ENCODE measurements at regions not wholly inside any gene's neighbourhood (a gene's known extent, or its start where the extent isn't known, plus 50 kb on each side); places are given as distances from the start of the nearest gene placed in this dataset.

- Histone ChIP-seq H3K79me2 (ENCODE audit: insufficient read depth, low read length) (no peaks in the 10 kb centered on the region), H3K27ac (ENCODE audit: extremely low read length, insufficient read depth, low read length) (no peak overlapping the region), H2AFZ (ENCODE audit: low read length) (no peak overlapping the region), H3K4me2 (ENCODE audit: low read depth, low read length) (no peak overlapping the region), H3K36me3 (replicated peaks in 1 of 2; ENCODE audit: control insufficient read depth in 1 of 2, insufficient read depth in 2 of 2, low read length in 2 of 2) (no peaks in the 10 kb centered on the region), H3K4me3 (replicated peaks in 1 of 3; ENCODE audit: insufficient read depth in 1 of 3, low read depth in 2 of 3, low read length in 3 of 3) (no peak overlapping the region), H3K9ac (ENCODE audit: insufficient read depth, low read depth, low read length) (no peak overlapping the region), H3K27me3 (ENCODE audit: control insufficient read depth in 1 of 2, insufficient read depth in 2 of 2, low read length in 2 of 2) (no peaks in the 10 kb centered on the region; a peak in 1 of 5 replicates), H3K9me3 (ENCODE audit: low read length) (no peaks in the 10 kb centered on the region), H3K4me1 (ENCODE audit: insufficient read depth, low read length) (0 out of 2 replicates have a peak, but pooled peaks cover 7% of the 10 kb centered on the region), H4K20me1 (ENCODE audit: insufficient read depth, low read length) (no peaks in the 10 kb centered on the region)
- ChIA-PET CTCF (ENCODE audit: low intra/inter-chr PET ratio, low total read pairs) (no interaction called here), POLR2A (no interaction called here)
- no peak for FAIRE-seq
- ATAC-seq, result no peak
- no TSS peak for BruUV-seq (replicated peaks)
- in situ Hi-C loops (cut with HindIII; ENCODE audit: extremely low pct_ligation_motif_present, low pct_unique_long_range_greater_than_20kb) (no loop called here), intact Hi-C loops (cut with micrococcal nuclease; ENCODE audit: unreplicated experiment) (no loop called here)
- 2% methylated on average over 4 of the region's 4 CpGs for WGBS (ENCODE audit: low lambda C conversion rate)
- DNase-seq (ENCODE audit: low spot score), result no peak
- TF ChIP-seq ZNF614 (CRISPR knock-in tag; IDR thresholded peaks at IDR 0.05; ENCODE audit: borderline replicate concordance) (no peak), IRX3 (CRISPR knock-in tag; IDR thresholded peaks at IDR 0.05; ENCODE audit: borderline replicate concordance, low read depth) (no peak), JUNB (CRISPR knock-in tag; IDR thresholded peaks at IDR 0.05; ENCODE audit: borderline replicate concordance) (no peak), NFYC (CRISPR knock-in tag; IDR thresholded peaks at IDR 0.05) (no peak), ZFP37 (CRISPR knock-in tag; IDR thresholded peaks at IDR 0.05; ENCODE audit: borderline replicate concordance) (no peak)
Measured at GRCh38 chr11:113568566-113568965, 93.4 kb upstream of the DRD2 start.

GRCh38 chr11:113567867-113568544 is 92.8 kb upstream of the DRD2 start:
- CTCF ChIA-PET (ENCODE audit: low intra/inter-chr PET ratio, low total read pairs), result no interaction called here
- H3K27ac ChIP-seq (ENCODE audit: extremely low read length, insufficient read depth, low read length), result no peak overlapping the region
- no peak overlapping the region for H3K4me3 ChIP-seq (replicated peaks in 1 of 3; ENCODE audit: insufficient read depth in 1 of 3, low read depth in 2 of 3, low read length in 3 of 3)
- H3K79me2 ChIP-seq (ENCODE audit: insufficient read depth, low read length), result no peaks in the 10 kb centered on the region
- ATAC-seq (no peak), FAIRE-seq (no peak), DNase-seq (ENCODE audit: low spot score) (no peak)
- WGBS (ENCODE audit: low lambda C conversion rate), result 0% methylated on average over 6 of the region's 11 CpGs
- H3K9ac ChIP-seq (ENCODE audit: insufficient read depth, low read depth, low read length), result no peak overlapping the region
- no peaks in the 10 kb centered on the region for H3K9me3 ChIP-seq (ENCODE audit: low read length)
- H4K20me1 ChIP-seq (ENCODE audit: insufficient read depth, low read length), result no peaks in the 10 kb centered on the region
- intact Hi-C loops (cut with micrococcal nuclease; ENCODE audit: unreplicated experiment), result no loop called here
- in situ Hi-C loops (cut with HindIII; ENCODE audit: extremely low pct_ligation_motif_present, low pct_unique_long_range_greater_than_20kb), result no loop called here
- H3K36me3 ChIP-seq (replicated peaks in 1 of 2; ENCODE audit: control insufficient read depth in 1 of 2, insufficient read depth in 2 of 2, low read length in 2 of 2), result no peaks in the 10 kb centered on the region
- POLR2A ChIA-PET, result no interaction called here
- H3K4me1 ChIP-seq (ENCODE audit: insufficient read depth, low read length), result 0 out of 2 replicates have a peak, but pooled peaks cover 7% of the 10 kb centered on the region
- no TSS peak for BruUV-seq (replicated peaks)
- no peak overlapping the region for H2AFZ ChIP-seq (ENCODE audit: low read length)
- H3K27me3 ChIP-seq (ENCODE audit: control insufficient read depth in 1 of 2, insufficient read depth in 2 of 2, low read length in 2 of 2), result no peaks in the 10 kb centered on the region; a peak in 1 of 5 replicates
- TF ChIP-seq ZNF513 (CRISPR knock-in tag; conservative IDR thresholded peaks at IDR 0.05) (no peak), GZF1 (CRISPR knock-in tag; IDR thresholded peaks at IDR 0.05) (peak; percentile 86; the same call in 1 of the 2 replicates)
- H3K4me2 ChIP-seq (ENCODE audit: low read depth, low read length), result no peak overlapping the region

Data from HepG2 (cell line).